Activated naive CD4-positive, alpha-beta T cell treated with anti-CD3 and anti-CD28 coated beads, Interleukin-2, amount 50 U/mL, for 72 hours (primary cell): ENCODE measurements at regions not wholly inside any gene's neighbourhood (a gene's known extent, or its start where the extent isn't known, plus 50 kb on each side); places are given as distances from the start of the nearest gene placed in this dataset.

Source experiments
- ATAC-seq, 2 donors: fragments of 150-1000 bp; cut with Tn5 transposase; 2 replicates each; pipeline ENCODE4 v1.10.0; 2021; ENCODE audit warnings: mild to moderate bottlenecking in 2 of 2, moderate library complexity in 2 of 2
- DNase-seq, 2 donors: peaks; one replicate each; pipeline ENCODE4 v3.0.0; 2021 to 2022; ENCODE audit warnings: low spot score in 2 of 2
- H3K27ac Mint-ChIP-seq, 2 donors: one replicate each; pipeline ENCODE4 v1.8.0; 2022; ENCODE audit warnings: mild to moderate bottlenecking in 2 of 2, mixed read lengths in 2 of 2
- H3K36me3 Mint-ChIP-seq, 2 donors: one replicate each; pipeline ENCODE4 v1.8.0; 2022; ENCODE audit warnings: mixed read lengths in 2 of 2
- H3K9me3 Mint-ChIP-seq, 2 donors: one replicate each; pipeline ENCODE4 v1.8.0; 2022; ENCODE audit warnings: mixed read lengths in 2 of 2

- no peak overlapping the region for H3K27ac Mint-ChIP-seq
- H3K9me3 Mint-ChIP-seq, result no peaks in the 10 kb centered on the region
- DNase-seq (no peak), ATAC-seq (no peak)
- H3K36me3 Mint-ChIP-seq, result no peaks in the 10 kb centered on the region
Observed at GRCh38 chr12:118467641-118468305, 91.4 kb downstream of the SUDS3 start.

- H3K9me3 Mint-ChIP-seq, result no peaks in the 10 kb centered on the region
- no peak overlapping the region for H3K27ac Mint-ChIP-seq
- DNase-seq, result no peak
- H3K36me3 Mint-ChIP-seq, result no peaks in the 10 kb centered on the region
- ATAC-seq, result no peak
Observed at GRCh38 chr12:118472940-118473339, 96.6 kb downstream of the SUDS3 start.

- no peak overlapping the region for H3K27ac Mint-ChIP-seq
- no peaks in the 10 kb centered on the region for H3K36me3 Mint-ChIP-seq
- ATAC-seq, result no peak
- no peaks in the 10 kb centered on the region for H3K9me3 Mint-ChIP-seq
- no peak for DNase-seq
Observed at GRCh38 chr12:118480235-118480634, 103.9 kb downstream of the SUDS3 start.

DNA sequence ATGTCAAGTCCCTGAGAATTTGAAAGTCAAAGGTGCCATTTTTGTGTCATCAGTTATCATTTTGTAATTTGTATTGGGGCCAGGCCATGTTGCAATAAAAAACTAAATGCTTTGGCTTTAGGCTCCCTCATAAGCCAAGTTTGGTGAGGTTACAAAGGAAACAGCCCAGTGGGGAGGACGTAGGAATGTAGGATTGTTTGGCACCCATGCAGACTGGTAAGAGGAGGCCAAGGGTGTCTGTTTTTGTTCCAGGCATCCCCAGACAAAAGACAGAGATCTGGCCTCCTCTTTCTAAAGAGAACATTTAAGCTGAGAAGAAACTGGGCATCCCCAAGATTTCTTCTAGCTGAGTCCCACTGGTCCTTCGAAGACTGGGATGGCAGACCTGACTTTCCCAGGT, 111.7 kb downstream of the SUDS3 start:
- H3K9me3 Mint-ChIP-seq, result peaks cover 6 to 7% of the 10 kb centered on the region in 2 donors
- DNase-seq, result no peak
- no peak for ATAC-seq
- H3K36me3 Mint-ChIP-seq, result peaks cover 0 to 6% of the 10 kb centered on the region in 2 donors
- H3K27ac Mint-ChIP-seq, result no peak overlapping the region

- no peak for ATAC-seq
- H3K27ac Mint-ChIP-seq, result no peak overlapping the region
Observed at GRCh38 chr12:118493962-118494361, 117.6 kb downstream of the SUDS3 start.

DNA sequence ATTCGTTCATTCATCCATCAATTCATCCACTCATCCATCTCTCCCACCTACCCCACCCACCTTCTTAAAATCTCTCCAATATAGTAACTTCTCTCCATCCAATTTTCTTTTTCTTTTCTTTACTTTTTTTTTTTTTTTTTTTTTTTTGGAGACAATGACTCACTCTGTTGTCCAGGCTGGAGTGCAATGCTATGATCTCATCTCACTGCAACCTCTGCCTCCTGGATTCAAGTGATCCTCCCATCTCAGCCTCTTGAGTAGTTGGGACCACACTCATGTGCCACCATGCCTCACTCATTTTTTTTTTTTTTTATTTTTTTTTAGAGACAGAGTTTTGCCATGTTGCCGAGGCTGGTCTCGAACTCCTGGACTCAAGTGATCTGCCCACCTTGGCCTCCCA, 118.4 kb downstream of the SUDS3 start:
- H3K27ac Mint-ChIP-seq, result no peak overlapping the region
- H3K36me3 Mint-ChIP-seq, result no peaks in the 10 kb centered on the region
- ATAC-seq (no peak), DNase-seq (no peak)
- H3K9me3 Mint-ChIP-seq, result no peaks in the 10 kb centered on the region

More at GRCh38 chr12:118493962-118494361, 117.6 kb downstream of the SUDS3 start:
- Mint-ChIP-seq H3K9me3 (no peaks in the 10 kb centered on the region), H3K36me3 (no peaks in the 10 kb centered on the region)
- DNase-seq, result no peak

GRCh38 chr12:118495296-118495695, 118.9 kb downstream of the SUDS3 start:
- ATAC-seq, result no peak
- H3K9me3 Mint-ChIP-seq, result no peaks in the 10 kb centered on the region
- DNase-seq, result no peak
- H3K36me3 Mint-ChIP-seq, result no peaks in the 10 kb centered on the region
- H3K27ac Mint-ChIP-seq, result no peak overlapping the region

DNA sequence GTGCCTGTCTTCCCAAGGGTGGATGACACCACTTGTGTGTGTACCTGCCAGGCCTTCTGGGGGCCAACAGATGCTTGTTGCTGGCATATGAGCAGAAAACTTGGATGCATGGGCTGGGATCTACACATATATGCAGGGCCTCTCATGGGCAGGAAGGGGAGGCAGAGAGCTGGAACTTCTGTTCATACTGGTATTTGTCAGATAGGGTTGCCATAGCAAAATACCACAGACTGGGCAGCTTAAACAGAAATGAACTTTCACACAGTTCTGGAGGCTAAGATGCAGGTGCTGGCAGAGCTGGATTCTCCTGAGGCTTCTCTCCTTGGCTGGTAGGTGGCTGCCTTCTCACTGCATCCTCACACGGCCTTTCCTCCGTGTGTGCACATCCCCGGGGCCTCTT, 121.8 kb downstream of the SUDS3 start:
- Mint-ChIP-seq H3K36me3 (no peaks in the 10 kb centered on the region), H3K27ac (no peak overlapping the region), H3K9me3 (no peaks in the 10 kb centered on the region)
- ATAC-seq (no peak), DNase-seq (no peak)

DNA sequence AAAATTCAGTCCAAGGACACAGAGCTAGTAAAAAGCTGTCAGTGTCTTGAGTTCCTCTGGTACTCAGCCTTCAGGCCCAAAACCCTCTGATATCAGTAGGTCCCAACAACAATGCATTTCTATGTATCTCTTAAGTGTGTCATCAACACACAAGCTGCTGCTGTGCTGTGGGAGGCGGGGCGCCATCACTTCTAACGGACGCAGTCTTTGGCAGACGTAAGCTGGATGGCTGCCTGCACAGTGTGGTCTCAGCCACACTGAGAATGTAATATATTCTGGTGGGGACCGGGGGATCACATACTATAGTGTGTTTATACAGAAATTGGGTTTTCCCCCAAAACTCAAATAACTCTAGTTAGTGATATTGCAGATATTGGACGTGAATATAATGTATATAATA, 123.9 kb downstream of the SUDS3 start:
- no peaks in the 10 kb centered on the region for H3K9me3 Mint-ChIP-seq
- no peaks in the 10 kb centered on the region for H3K36me3 Mint-ChIP-seq
- ATAC-seq (no peak), DNase-seq (no peak)
- H3K27ac Mint-ChIP-seq, result no peak overlapping the region

GRCh38 chr12:118501489-118501888, 125.1 kb downstream of the SUDS3 start:
- H3K9me3 Mint-ChIP-seq, result no peaks in the 10 kb centered on the region
- ATAC-seq (no peak), DNase-seq (no peak)
- no peak overlapping the region for H3K27ac Mint-ChIP-seq
- H3K36me3 Mint-ChIP-seq, result no peaks in the 10 kb centered on the region

DNA sequence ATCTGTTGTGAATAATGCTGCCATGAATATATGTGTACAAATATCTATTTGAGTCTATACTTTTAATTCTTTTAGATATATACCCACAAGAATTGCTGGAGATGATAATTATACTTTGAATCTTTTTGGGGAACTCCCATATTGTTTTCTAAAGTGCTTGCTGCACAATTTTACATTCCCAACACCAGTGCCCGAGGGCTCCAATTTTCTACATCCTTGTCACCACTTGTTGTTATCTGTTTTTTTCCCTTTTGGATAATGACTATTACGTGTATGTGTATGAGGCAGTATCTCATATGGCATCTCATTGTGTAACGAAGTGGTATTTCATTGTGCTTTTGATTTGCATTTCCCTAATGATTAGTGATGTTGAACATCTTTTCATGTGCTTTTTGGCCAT, 127.1 kb downstream of the SUDS3 start:
- Mint-ChIP-seq H3K9me3 (no peaks in the 10 kb centered on the region), H3K36me3 (no peaks in the 10 kb centered on the region), H3K27ac (no peak overlapping the region)
- DNase-seq (no peak), ATAC-seq (no peak)

GRCh38 chr12:118512669-118513068, 136.3 kb downstream of the SUDS3 start:
- Mint-ChIP-seq H3K9me3 (peaks cover 7 to 14% of the 10 kb centered on the region in 2 donors), H3K27ac (no peak overlapping the region), H3K36me3 (peaks cover 0 to 5% of the 10 kb centered on the region in 2 donors)
- no peak for DNase-seq
- ATAC-seq, result no peak

GRCh38 chr12:118513611-118514010, 137.3 kb downstream of the SUDS3 start:
- no peak for DNase-seq
- Mint-ChIP-seq H3K36me3 (peaks cover 0 to 5% of the 10 kb centered on the region in 2 donors), H3K9me3 (peaks cover 7 to 18% of the 10 kb centered on the region in 2 donors), H3K27ac (no peak overlapping the region)
- ATAC-seq, result no peak

DNA sequence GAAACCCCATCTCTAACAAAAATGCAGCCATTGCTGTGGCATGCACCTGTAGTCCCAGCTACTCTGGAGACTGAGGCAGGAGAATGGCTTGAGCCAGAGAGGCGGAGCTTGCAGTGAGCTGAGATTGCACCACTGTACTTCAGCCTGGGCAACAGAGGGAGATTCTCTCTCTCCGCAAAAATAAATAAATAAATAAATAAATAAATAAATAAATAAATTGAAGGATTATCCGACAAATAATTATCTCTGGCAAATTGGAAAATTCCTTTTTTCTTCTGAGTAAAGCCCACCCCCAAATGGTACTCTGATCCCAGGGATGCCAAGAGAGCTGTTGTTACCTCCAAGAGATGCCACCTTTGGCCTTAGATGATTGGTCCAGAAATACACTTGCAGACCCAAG, 137.9 kb downstream of the SUDS3 start:
- ATAC-seq (no peak), DNase-seq (no peak)
- Mint-ChIP-seq H3K36me3 (peaks cover 0 to 5% of the 10 kb centered on the region in 2 donors), H3K27ac (no peak overlapping the region), H3K9me3 (peaks cover 11 to 18% of the 10 kb centered on the region in 2 donors)

DNA sequence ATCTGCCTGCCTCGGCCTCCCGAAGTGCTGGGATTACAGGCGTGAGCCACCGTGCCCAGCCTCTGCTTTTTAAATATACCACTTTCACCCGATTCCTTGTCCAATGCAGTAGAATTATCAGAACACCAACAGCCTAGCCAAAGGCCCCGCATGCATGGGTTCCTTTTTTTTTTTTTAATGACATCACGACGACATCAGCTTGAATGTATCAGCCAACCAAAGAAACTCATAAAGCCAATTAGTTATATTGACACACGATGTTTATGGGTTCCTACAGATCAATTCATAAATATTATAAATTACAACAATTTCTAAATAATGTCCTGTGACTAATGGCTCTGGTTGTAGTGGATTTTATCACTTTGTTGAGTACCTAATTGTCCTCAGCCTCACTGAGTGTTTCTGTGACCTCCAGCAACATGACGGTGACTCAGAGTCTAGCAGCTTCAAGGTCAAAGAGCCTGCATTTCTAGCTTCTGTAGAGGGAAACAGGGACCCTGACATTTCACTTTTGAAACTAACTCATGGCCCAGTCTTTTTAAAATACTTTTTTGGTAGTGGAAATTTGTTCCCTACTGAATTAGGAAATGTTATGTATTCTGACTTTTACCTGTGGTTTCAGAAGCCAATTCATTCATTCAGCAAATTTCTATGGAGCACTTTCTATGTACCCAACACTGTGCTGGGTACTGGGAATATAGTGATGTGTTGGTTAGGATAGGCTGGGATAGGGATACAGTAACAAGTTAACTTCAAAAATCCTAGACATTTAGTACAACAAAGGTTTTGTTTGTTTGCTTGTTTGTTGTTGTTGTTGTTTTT, 144.1 kb downstream of the SUDS3 start:
- ATAC-seq, result no peak

DNA sequence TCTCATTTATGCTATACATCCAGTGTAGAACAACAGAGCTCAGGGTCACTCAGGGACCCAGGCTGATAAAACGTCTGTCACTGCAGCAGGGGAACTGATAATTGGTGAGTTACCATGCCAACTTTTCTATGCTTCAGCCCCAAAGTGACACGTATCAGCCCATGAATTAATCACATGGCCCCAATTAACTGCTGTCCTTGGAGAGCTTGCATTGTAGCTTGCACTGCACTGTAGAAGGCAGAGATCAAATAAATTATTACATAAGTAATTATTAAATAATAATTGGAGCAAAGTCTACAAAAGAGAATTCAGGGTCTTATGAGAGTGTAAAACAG, 144.6 kb downstream of the SUDS3 start:
- no peak for DNase-seq
- peaks cover 0 to 5% of the 10 kb centered on the region in 2 donors for H3K36me3 Mint-ChIP-seq

More for the DNA sequence above, 144.1 kb downstream of the SUDS3 start:
- no peak overlapping the region for H3K27ac Mint-ChIP-seq
- H3K36me3 Mint-ChIP-seq, result peaks cover 0 to 5% of the 10 kb centered on the region in 2 donors
- DNase-seq, result no peak
- peaks cover 11% of the 10 kb centered on the region in 2 donors for H3K9me3 Mint-ChIP-seq

GRCh38 chr12:118524446-118524845, 148.1 kb downstream of the SUDS3 start:
- Mint-ChIP-seq H3K27ac (no peak overlapping the region), H3K9me3 (no peaks in the 10 kb centered on the region), H3K36me3 (no peaks in the 10 kb centered on the region)
- ATAC-seq (no peak), DNase-seq (no peak)

More for the DNA sequence above, 144.6 kb downstream of the SUDS3 start:
- ATAC-seq, result no peak
- Mint-ChIP-seq H3K9me3 (peaks cover 11% of the 10 kb centered on the region in 2 donors), H3K27ac (no peak overlapping the region)

GRCh38 chr12:118525216-118525615, 148.9 kb downstream of the SUDS3 start:
- H3K27ac Mint-ChIP-seq, result no peak overlapping the region
- H3K36me3 Mint-ChIP-seq, result no peaks in the 10 kb centered on the region
- H3K9me3 Mint-ChIP-seq, result peaks cover 0 to 4% of the 10 kb centered on the region in 2 donors
- DNase-seq (no peak), ATAC-seq (no peak)
